Brain microvascular endothelial cell (primary cell): ENCODE measurements at regions not wholly inside any gene's neighbourhood (a gene's known extent, or its start where the extent isn't known, plus 50 kb on each side); places are given as distances from the start of the nearest gene placed in this dataset.

Source experiments
- DNase-seq: peaks from one replicate; pipeline ENCODE4 v3.0.0-alpha.2; 2020
- H3K27ac ChIP-seq: fragments of 250-450 bp; sonication (Bioruptor Pico); 2 replicates; pipeline ENCODE4 v1.5.1; 2020; ENCODE audit warnings: mild to moderate bottlenecking, moderate library complexity
- H3K27me3 ChIP-seq: fragments of 250-450 bp; sonication (Bioruptor Pico); replicated peaks from 2 replicates; pipeline ENCODE4 v1.5.1; 2020; ENCODE audit warnings: mild to moderate bottlenecking
- H3K36me3 ChIP-seq: fragments of 250-450 bp; sonication (Bioruptor Pico); replicated peaks from 2 replicates; pipeline ENCODE4 v1.5.1; 2020; ENCODE audit warnings: mild to moderate bottlenecking
- H3K4me3 ChIP-seq: 2 replicates; pipeline ENCODE4 v1.5.1; 2011; ENCODE audit warnings: low read depth, mild to moderate bottlenecking, control low read depth, low read length, moderate library complexity
- in situ Hi-C: cut with HindIII; loops from 2 replicates; pipeline ENCODE4 v1.10.0; 2017; ENCODE audit warnings: low sequenced_read_pairs, low pct_ligation_motif_present
- TF ChIP-seq, protein P1 (sequence below): IDR thresholded peaks from 2 replicates; pipeline ENCODE4 v1.5.1; 2011; ENCODE audit warnings: low read depth, mild to moderate bottlenecking, moderate library complexity, low read length, control low read depth, inconsistent platforms; ENCODE audit errors: missing control alignments

DNA sequence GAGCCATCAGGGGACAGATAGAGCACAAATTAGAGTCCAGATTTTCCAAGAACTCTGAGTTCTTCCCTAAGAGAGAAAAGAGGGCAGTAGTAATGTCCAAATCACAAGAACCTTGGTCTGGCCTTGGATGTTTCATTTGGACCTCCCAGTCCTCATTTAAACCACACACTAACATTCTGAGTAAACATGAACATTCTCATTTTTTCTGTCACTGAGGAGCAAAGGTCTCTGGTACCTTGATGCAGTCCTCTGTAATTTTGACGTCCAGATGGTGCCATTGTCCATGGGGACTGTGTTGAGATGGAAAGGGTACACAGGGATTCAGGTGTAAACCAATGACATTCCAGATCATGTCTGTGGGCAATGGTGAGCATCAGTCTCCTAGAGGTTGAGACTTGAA lies 225.4 kb upstream of the PHYHIPL start:
- Histone ChIP-seq H3K36me3 (no peaks in the 10 kb centered on the region), H3K4me3 (no peak overlapping the region), H3K27me3 (no peaks in the 10 kb centered on the region), H3K27ac (no peak overlapping the region)
- TF ChIP-seq, protein P1, sequence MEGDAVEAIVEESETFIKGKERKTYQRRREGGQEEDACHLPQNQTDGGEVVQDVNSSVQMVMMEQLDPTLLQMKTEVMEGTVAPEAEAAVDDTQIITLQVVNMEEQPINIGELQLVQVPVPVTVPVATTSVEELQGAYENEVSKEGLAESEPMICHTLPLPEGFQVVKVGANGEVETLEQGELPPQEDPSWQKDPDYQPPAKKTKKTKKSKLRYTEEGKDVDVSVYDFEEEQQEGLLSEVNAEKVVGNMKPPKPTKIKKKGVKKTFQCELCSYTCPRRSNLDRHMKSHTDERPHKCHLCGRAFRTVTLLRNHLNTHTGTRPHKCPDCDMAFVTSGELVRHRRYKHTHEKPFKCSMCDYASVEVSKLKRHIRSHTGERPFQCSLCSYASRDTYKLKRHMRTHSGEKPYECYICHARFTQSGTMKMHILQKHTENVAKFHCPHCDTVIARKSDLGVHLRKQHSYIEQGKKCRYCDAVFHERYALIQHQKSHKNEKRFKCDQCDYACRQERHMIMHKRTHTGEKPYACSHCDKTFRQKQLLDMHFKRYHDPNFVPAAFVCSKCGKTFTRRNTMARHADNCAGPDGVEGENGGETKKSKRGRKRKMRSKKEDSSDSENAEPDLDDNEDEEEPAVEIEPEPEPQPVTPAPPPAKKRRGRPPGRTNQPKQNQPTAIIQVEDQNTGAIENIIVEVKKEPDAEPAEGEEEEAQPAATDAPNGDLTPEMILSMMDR = no peak
- DNase-seq = no peak
- in situ Hi-C loops = loop anchor here (25.0 kb wide), 1 partner anchor 236 kb away; the partner anchor contains the start of gene PHYHIPL

DNA sequence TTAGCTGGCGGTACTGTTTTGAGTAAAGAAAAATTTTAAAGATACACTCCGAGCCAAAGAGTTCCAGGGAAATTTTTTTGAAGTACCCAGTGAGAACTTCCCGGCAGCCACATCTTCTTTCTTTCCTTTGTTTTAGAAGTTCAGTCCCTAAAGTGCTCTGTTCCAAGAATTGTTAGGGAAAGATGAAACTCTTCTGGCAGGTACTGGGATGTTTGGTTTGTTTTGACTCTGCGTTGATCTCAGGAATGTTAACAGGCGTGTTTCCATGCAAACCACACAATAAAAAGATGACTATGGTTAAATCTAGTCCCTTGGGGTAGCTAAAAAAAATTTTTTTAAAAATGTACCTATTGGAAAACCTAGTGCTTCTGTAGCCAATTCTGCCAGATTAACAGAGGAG lies 224.7 kb upstream of the PHYHIPL start:
- no peak overlapping the region for H3K27ac ChIP-seq
- DNase-seq = no peak
- no peaks in the 10 kb centered on the region for H3K36me3 ChIP-seq
- TF ChIP-seq, protein P1 = no peak
- H3K27me3 ChIP-seq = no peaks in the 10 kb centered on the region
- H3K4me3 ChIP-seq = no peak overlapping the region
- in situ Hi-C loops = loop anchor here (25.0 kb wide), 1 partner anchor 236 kb away; the partner anchor contains the start of gene PHYHIPL

DNA sequence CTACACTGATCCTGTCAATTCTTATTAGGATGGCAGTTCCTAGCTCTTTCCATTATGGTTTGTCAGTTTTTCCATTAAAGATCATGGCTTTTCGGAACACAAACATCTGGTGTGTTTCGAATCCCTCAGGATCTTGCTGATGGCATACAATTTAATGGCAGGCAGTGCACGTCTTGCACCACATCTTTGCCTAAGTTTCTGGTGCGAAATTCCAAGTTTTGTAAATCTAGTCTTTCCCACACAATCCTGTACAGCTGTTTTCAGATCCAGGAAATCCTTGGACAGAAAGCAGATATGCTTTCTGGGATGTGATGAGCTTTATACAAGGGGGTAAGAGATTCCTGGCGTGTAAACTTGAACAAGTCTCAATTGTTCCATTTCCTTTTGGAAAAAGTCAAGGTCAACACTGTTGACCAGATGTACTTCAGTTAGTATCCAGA lies 224.3 kb upstream of the PHYHIPL start:
- TF ChIP-seq, protein P1 = no peak
- H3K27me3 ChIP-seq = no peaks in the 10 kb centered on the region
- H3K27ac ChIP-seq = no peak overlapping the region
- in situ Hi-C loops = loop anchor here (25.0 kb wide), 1 partner anchor 235 kb away; the partner anchor contains the start of gene PHYHIPL
- no peaks in the 10 kb centered on the region for H3K36me3 ChIP-seq
- DNase-seq = no peak
- H3K4me3 ChIP-seq = no peak overlapping the region

DNA sequence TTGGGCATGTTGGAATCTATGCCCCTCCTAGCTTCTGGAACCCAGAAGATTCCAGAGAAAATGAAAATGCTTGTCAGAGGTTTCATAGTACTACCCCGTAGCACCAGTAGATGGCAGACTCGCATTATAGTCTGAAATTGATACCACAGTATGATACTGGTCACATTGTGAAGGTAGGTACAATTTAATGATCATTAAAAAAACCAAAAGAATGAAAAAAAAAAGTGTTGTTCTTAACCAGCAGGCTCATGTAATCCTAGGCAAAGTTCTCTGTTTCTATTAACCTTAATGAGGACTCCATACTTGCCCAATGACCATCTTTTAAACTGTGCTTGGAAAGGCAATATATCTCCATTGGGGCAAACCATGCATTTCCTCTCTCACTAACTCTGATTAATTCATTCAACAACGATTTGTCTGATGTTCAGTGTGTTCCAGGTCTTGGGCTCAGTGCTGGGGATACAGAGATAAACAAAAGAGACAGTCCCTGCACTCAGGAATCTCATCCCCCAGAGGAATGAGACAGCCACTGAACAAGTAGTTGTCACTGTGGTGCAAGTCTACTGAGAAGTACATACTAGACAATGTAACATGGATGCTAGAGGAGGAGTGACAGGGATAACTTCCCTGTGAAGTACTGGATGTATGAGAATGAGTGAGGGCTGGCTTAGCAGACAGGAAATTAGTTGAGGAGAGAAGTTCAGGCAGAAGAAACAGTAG lies 223.5 kb upstream of the PHYHIPL start:
- H3K27ac ChIP-seq = no peak overlapping the region
- peak; percentile 66 for DNase-seq
- no peaks in the 10 kb centered on the region for H3K36me3 ChIP-seq
- in situ Hi-C loops = loop anchor here (25.0 kb wide), 1 partner anchor 234 kb away; the partner anchor contains the start of gene PHYHIPL
- no peaks in the 10 kb centered on the region for H3K27me3 ChIP-seq
- TF ChIP-seq, protein P1 = peak; percentile 74
- H3K4me3 ChIP-seq = no peak overlapping the region

DNA sequence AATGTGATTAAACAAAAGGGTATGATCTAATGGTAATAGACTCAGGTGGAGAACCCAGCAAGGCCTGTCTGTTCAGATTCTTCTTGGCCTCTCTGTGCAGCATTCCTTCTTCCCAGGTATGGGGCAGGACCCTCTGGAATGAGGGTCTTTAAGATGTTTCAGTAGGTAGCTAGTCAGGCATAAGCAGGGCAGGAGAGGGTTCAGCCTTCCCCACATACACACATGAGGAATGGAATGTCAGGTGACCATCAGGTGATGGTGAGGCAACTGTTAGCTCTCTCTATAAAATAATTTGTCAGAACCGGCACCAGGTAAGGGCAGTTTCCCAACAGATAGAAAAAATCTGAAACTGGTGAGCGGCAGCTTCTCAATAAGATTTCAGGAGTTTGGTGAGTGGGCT lies 222.3 kb upstream of the PHYHIPL start:
- no peak overlapping the region for H3K27ac ChIP-seq
- H3K27me3 ChIP-seq = no peaks in the 10 kb centered on the region
- DNase-seq = no peak
- TF ChIP-seq, protein P1 = no peak
- no peak overlapping the region for H3K4me3 ChIP-seq
- in situ Hi-C loops = loop anchor here (25.0 kb wide), 1 partner anchor 233 kb away; the partner anchor contains the start of gene PHYHIPL
- no peaks in the 10 kb centered on the region for H3K36me3 ChIP-seq
